ENCODE measurements at regions not wholly inside any gene's neighbourhood (a gene's known extent, or its start where the extent isn't known, plus 50 kb on each side); places are given as distances from the start of the nearest gene placed in this dataset.

- no peaks in the 10 kb centered on the region for H3K27me3 ChIP-seq (ENCODE audit: control insufficient read depth, insufficient read depth, low read length)
- no peaks in the 10 kb centered on the region for H3K36me3 ChIP-seq (ENCODE audit: control insufficient read depth, insufficient read depth, low read length)
- no peaks in the 10 kb centered on the region for H3K36me3 Mint-ChIP-seq
- H3K4me1 Mint-ChIP-seq = no peaks in the 10 kb centered on the region
- no peak overlapping the region for H3K27ac Mint-ChIP-seq
- intact Hi-C loops (cut with micrococcal nuclease) = no loop called here
- ATAC-seq (no peak), DNase-seq (no peak)
- WGBS (ENCODE audit: insufficient coverage) = 89% methylated on average over 2 of the region's 2 CpGs
- no peaks in the 10 kb centered on the region for H3K4me1 ChIP-seq (ENCODE audit: control insufficient read depth, insufficient read depth, low read length)
- no peaks in the 10 kb centered on the region for H3K9me3 ChIP-seq (ENCODE audit: control insufficient read depth, insufficient read depth, low read length)
- H3K9me3 Mint-ChIP-seq = peaks cover 0 to 4% of the 10 kb centered on the region in 2 donors
- H3K27ac ChIP-seq (ENCODE audit: low read length) = no peak overlapping the region
- no peak overlapping the region for H3K4me3 ChIP-seq (ENCODE audit: low read length)
- no peak overlapping the region for H3K4me3 Mint-ChIP-seq
- H3K27me3 Mint-ChIP-seq (ENCODE audit: low read depth in 2 of 2) = peaks cover 0 to 2% of the 10 kb centered on the region in 2 donors
- TF ChIP-seq, protein P1, sequence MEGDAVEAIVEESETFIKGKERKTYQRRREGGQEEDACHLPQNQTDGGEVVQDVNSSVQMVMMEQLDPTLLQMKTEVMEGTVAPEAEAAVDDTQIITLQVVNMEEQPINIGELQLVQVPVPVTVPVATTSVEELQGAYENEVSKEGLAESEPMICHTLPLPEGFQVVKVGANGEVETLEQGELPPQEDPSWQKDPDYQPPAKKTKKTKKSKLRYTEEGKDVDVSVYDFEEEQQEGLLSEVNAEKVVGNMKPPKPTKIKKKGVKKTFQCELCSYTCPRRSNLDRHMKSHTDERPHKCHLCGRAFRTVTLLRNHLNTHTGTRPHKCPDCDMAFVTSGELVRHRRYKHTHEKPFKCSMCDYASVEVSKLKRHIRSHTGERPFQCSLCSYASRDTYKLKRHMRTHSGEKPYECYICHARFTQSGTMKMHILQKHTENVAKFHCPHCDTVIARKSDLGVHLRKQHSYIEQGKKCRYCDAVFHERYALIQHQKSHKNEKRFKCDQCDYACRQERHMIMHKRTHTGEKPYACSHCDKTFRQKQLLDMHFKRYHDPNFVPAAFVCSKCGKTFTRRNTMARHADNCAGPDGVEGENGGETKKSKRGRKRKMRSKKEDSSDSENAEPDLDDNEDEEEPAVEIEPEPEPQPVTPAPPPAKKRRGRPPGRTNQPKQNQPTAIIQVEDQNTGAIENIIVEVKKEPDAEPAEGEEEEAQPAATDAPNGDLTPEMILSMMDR (IDR thresholded peaks at IDR 0.05) = no peak
These were observed 460.0 kb upstream of the BRINP1 start for GRCh38 chr9:119829186-119829585.

DNA sequence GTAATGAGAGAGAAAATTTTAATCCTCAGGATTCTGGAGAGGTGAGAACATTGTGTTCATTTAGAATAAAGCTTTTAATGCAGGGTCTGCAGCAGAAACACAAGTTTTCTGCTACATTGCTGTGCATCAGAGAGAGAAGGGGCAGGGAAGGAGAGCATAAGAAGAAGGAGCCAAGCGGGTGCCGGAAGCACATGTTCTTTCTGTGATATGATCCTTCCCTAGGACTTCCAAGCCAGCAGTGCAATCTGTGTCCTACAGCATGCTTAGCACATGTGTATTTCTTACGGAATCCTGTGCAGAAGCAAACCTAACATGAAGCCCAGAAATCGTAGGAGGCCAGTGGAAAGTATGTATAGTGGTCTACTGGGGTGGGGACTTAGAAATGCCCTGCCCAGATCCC lies 458.3 kb upstream of the BRINP1 start:
- H3K36me3 Mint-ChIP-seq = no peaks in the 10 kb centered on the region
- TF ChIP-seq, protein P1 (IDR thresholded peaks at IDR 0.05) = no peak

GRCh38 chr9:119827126-119827525 lies 457.9 kb upstream of the BRINP1 start:
- Histone ChIP-seq H3K36me3 (ENCODE audit: control insufficient read depth, insufficient read depth, low read length) (no peaks in the 10 kb centered on the region), H3K4me1 (ENCODE audit: control insufficient read depth, insufficient read depth, low read length) (no peaks in the 10 kb centered on the region), H3K4me3 (ENCODE audit: low read length) (no peak overlapping the region), H3K27me3 (ENCODE audit: control insufficient read depth, insufficient read depth, low read length) (no peaks in the 10 kb centered on the region), H3K9me3 (ENCODE audit: control insufficient read depth, insufficient read depth, low read length) (no peaks in the 10 kb centered on the region), H3K27ac (ENCODE audit: low read length) (no peak overlapping the region)
- no peaks in the 10 kb centered on the region for H3K4me1 Mint-ChIP-seq
- TF ChIP-seq, protein P1 (IDR thresholded peaks at IDR 0.05) = no peak
- H3K9me3 Mint-ChIP-seq = peaks cover 0 to 2% of the 10 kb centered on the region in 2 donors
- ATAC-seq = no peak
- peaks cover 0 to 2% of the 10 kb centered on the region in 2 donors for H3K27me3 Mint-ChIP-seq (ENCODE audit: low read depth in 2 of 2)
- no peak overlapping the region for H3K27ac Mint-ChIP-seq
- intact Hi-C loops (cut with micrococcal nuclease) = no loop called here
- 35% methylated on average over 2 of the region's 4 CpGs for WGBS (ENCODE audit: insufficient coverage)
- H3K36me3 Mint-ChIP-seq = no peaks in the 10 kb centered on the region
- no peak for DNase-seq
- no peak overlapping the region for H3K4me3 Mint-ChIP-seq

More for the DNA sequence above, 458.3 kb upstream of the BRINP1 start:
- ATAC-seq = no peak
- Mint-ChIP-seq H3K4me3 (no peak overlapping the region), H3K27me3 (ENCODE audit: low read depth in 2 of 2) (peaks cover 0 to 2% of the 10 kb centered on the region in 2 donors), H3K4me1 (no peaks in the 10 kb centered on the region), H3K27ac (no peak overlapping the region), H3K9me3 (peaks cover 0 to 2% of the 10 kb centered on the region in 2 donors)
- Histone ChIP-seq H3K9me3 (ENCODE audit: control insufficient read depth, insufficient read depth, low read length) (no peaks in the 10 kb centered on the region), H3K4me3 (ENCODE audit: low read length) (no peak overlapping the region), H3K4me1 (ENCODE audit: control insufficient read depth, insufficient read depth, low read length) (no peaks in the 10 kb centered on the region), H3K36me3 (ENCODE audit: control insufficient read depth, insufficient read depth, low read length) (no peaks in the 10 kb centered on the region), H3K27me3 (ENCODE audit: control insufficient read depth, insufficient read depth, low read length) (no peaks in the 10 kb centered on the region), H3K27ac (ENCODE audit: low read length) (no peak overlapping the region)
- DNase-seq = no peak
- intact Hi-C loops (cut with micrococcal nuclease) = no loop called here
- 87% methylated on average over 4 of the region's 4 CpGs for WGBS (ENCODE audit: insufficient coverage)

DNA sequence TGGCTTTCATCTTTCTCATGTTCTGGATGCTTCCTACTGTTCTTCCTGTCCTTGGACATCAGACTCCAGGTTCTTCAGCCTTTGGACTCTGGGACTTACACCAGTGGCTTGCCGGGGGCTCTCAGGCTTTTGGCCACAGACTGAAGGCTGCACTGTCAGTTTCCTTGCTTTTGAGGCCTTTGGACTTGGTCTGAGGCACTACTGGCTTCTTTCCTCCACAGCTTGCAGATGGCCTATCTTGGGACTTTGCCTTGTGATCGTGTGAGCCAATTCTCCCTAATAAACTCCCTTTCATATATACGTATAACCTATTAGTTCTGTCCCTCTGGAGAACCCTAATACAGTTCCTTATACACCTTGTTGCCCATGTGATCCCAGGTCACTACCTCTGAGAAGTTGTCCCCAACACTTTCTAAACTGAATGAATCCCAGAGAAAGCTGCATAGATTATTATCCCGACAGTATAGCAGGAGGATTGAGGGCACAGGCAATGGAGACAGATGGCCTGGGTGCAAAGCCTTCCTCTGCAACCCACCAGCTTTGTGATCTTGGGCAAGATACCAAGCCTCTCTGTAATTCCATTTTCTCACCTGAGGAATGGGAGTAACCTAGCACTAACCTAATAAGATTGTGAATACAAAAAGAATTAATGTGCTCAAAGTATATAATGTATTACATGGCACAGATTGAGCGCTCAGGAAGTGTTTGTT lies 449.6 kb upstream of the BRINP1 start:
- H3K36me3 ChIP-seq (ENCODE audit: control insufficient read depth, insufficient read depth, low read length) = no peaks in the 10 kb centered on the region
- H3K4me3 ChIP-seq (ENCODE audit: low read length) = no peak overlapping the region
- no peak overlapping the region for H3K27ac ChIP-seq (ENCODE audit: low read length)
- H3K9me3 ChIP-seq (ENCODE audit: control insufficient read depth, insufficient read depth, low read length) = no peaks in the 10 kb centered on the region
- ATAC-seq (no peak), DNase-seq (no peak)
- WGBS (ENCODE audit: insufficient coverage) = 82% methylated on average over 4 of the region's 5 CpGs
- Mint-ChIP-seq H3K4me3 (no peak overlapping the region), H3K36me3 (no peaks in the 10 kb centered on the region), H3K9me3 (peaks cover 0 to 2% of the 10 kb centered on the region in 2 donors), H3K27me3 (ENCODE audit: low read depth in 2 of 2) (no peaks in the 10 kb centered on the region), H3K27ac (no peak overlapping the region), H3K4me1 (no peaks in the 10 kb centered on the region)
- intact Hi-C loops (cut with micrococcal nuclease) = no loop called here
- TF ChIP-seq, protein P1 (IDR thresholded peaks at IDR 0.05) = no peak
- H3K27me3 ChIP-seq (ENCODE audit: control insufficient read depth, insufficient read depth, low read length) = no peaks in the 10 kb centered on the region
- H3K4me1 ChIP-seq (ENCODE audit: control insufficient read depth, insufficient read depth, low read length) = no peaks in the 10 kb centered on the region
